Natural killer cell (primary cell): ENCODE measurements at regions not wholly inside any gene's neighbourhood (a gene's known extent, or its start where the extent isn't known, plus 50 kb on each side); places are given as distances from the start of the nearest gene placed in this dataset.

Source experiments
- ATAC-seq, 3 donors: fragments of 150-1000 bp in 2 of 3; fragments of 200-7000 bp in 1 of 3; cut with Tn5 transposase; 1 replicate in 1 of 3; 2 replicates in 2 of 3; pipeline ENCODE4 v1.10.0; 2021; ENCODE audit warnings: mild to moderate bottlenecking in 2 of 3, moderate library complexity in 2 of 3
- DNase-seq, 2 donors: peaks; one replicate each; pipeline versions ENCODE4 v3.0.0 to v3.0.0-alpha.2; 2013 to 2021; ENCODE audit warnings: mixed read lengths in 1 of 2
- H3K27ac ChIP-seq: one replicate; pipeline ENCODE4 v1.5.1; 2013; ENCODE audit warnings: mild to moderate bottlenecking, low read length
- H3K27me3 ChIP-seq: one replicate; pipeline ENCODE4 v1.6.1; 2013; ENCODE audit warnings: low read length; ENCODE audit not compliant: control insufficient read depth, insufficient read depth
- H3K36me3 ChIP-seq: one replicate; pipeline ENCODE4 v1.6.1; 2013; ENCODE audit warnings: low read length; ENCODE audit not compliant: control insufficient read depth, insufficient read depth
- H3K4me1 ChIP-seq: one replicate; pipeline ENCODE4 v1.6.1; 2013; ENCODE audit warnings: low read length; ENCODE audit not compliant: control insufficient read depth, insufficient read depth
- H3K4me3 ChIP-seq: one replicate; pipeline ENCODE4 v1.5.1; 2013; ENCODE audit warnings: low read length
- H3K9me3 ChIP-seq: one replicate; pipeline ENCODE4 v1.6.1; 2013; ENCODE audit warnings: low read length; ENCODE audit not compliant: control insufficient read depth, insufficient read depth
- H3K27ac Mint-ChIP-seq, 2 donors: one replicate each; pipeline ENCODE4 v1.8.0; 2022; ENCODE audit warnings: mild to moderate bottlenecking in 2 of 2, mixed read lengths in 2 of 2, moderate library complexity in 1 of 2
- H3K27me3 Mint-ChIP-seq, 2 donors: one replicate each; pipeline ENCODE4 v1.8.0; 2022; ENCODE audit warnings: low read depth in 2 of 2, mixed read lengths in 2 of 2
- H3K36me3 Mint-ChIP-seq: one replicate; pipeline ENCODE4 v1.8.0; 2022; ENCODE audit warnings: mixed read lengths
- H3K4me1 Mint-ChIP-seq, 2 donors: one replicate each; pipeline ENCODE4 v1.8.0; 2022; ENCODE audit warnings: mixed read lengths in 2 of 2
- H3K4me3 Mint-ChIP-seq: one replicate; pipeline ENCODE4 v1.8.0; 2022; ENCODE audit warnings: mild to moderate bottlenecking, moderate library complexity, mixed read lengths
- H3K9me3 Mint-ChIP-seq, 2 donors: one replicate each; pipeline ENCODE4 v1.8.0; 2022; ENCODE audit warnings: mixed read lengths in 2 of 2
- WGBS: methylation state at CpG from one replicate; pipeline ENCODE4 v1.1.7; 2013; ENCODE audit warnings: missing lambda C conversion rate; ENCODE audit not compliant: insufficient coverage; 5-methylcytosine and 5-hydroxymethylcytosine counted together
- intact Hi-C: fragments of 100-400 bp; cut with micrococcal nuclease; formaldehyde crosslinking; loops from one replicate; pipeline ENCODE4 v1.14.2; 2022
- TF ChIP-seq, protein P1 (sequence below): fragments of 200-600 bp; IDR thresholded peaks from one replicate; pipeline ENCODE4 v1.8.0; 2022; ENCODE audit warnings: antibody characterized with exemption

DNA sequence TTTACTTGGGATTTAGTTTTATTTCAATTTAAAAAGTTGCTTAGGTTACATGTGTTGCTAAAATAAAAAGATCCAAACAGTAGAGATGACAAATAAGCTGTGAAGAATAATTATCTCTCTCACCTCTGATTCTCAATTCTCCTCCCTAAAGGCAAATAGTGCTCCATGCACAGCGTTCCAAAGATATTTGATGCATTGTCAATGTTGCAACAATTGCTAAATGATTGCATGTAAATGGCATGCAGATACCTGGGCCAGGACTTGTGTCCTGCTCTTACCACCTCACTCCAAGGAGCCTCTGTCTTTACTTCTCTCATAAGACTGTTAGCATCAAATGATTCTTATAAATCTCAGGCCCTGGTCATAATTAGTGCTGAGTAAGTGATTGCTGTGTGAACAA lies 217.7 kb downstream of the SEC23IP start:
- DNase-seq (no peak), ATAC-seq (no peak)
- no peaks in the 10 kb centered on the region for H3K36me3 Mint-ChIP-seq
- whole genome bisulfite sequencing = 83% methylated on average over 1 of the region's 1 CpG
- no peak overlapping the region for H3K4me3 ChIP-seq
- H3K27me3 ChIP-seq = no peaks in the 10 kb centered on the region
- no peaks in the 10 kb centered on the region for H3K4me1 Mint-ChIP-seq
- H3K9me3 Mint-ChIP-seq = peaks cover 0 to 2% of the 10 kb centered on the region in 2 donors
- TF ChIP-seq, protein P1, sequence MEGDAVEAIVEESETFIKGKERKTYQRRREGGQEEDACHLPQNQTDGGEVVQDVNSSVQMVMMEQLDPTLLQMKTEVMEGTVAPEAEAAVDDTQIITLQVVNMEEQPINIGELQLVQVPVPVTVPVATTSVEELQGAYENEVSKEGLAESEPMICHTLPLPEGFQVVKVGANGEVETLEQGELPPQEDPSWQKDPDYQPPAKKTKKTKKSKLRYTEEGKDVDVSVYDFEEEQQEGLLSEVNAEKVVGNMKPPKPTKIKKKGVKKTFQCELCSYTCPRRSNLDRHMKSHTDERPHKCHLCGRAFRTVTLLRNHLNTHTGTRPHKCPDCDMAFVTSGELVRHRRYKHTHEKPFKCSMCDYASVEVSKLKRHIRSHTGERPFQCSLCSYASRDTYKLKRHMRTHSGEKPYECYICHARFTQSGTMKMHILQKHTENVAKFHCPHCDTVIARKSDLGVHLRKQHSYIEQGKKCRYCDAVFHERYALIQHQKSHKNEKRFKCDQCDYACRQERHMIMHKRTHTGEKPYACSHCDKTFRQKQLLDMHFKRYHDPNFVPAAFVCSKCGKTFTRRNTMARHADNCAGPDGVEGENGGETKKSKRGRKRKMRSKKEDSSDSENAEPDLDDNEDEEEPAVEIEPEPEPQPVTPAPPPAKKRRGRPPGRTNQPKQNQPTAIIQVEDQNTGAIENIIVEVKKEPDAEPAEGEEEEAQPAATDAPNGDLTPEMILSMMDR = no peak
- H3K9me3 ChIP-seq = no peaks in the 10 kb centered on the region
- no peak overlapping the region for H3K27ac ChIP-seq
- H3K27me3 Mint-ChIP-seq = peaks cover 11 to 28% of the 10 kb centered on the region in 2 donors
- H3K4me1 ChIP-seq = no peaks in the 10 kb centered on the region
- no peak overlapping the region for H3K27ac Mint-ChIP-seq
- H3K4me3 Mint-ChIP-seq = no peak overlapping the region
- intact Hi-C loops = no loop called here
- H3K36me3 ChIP-seq = no peaks in the 10 kb centered on the region

DNA sequence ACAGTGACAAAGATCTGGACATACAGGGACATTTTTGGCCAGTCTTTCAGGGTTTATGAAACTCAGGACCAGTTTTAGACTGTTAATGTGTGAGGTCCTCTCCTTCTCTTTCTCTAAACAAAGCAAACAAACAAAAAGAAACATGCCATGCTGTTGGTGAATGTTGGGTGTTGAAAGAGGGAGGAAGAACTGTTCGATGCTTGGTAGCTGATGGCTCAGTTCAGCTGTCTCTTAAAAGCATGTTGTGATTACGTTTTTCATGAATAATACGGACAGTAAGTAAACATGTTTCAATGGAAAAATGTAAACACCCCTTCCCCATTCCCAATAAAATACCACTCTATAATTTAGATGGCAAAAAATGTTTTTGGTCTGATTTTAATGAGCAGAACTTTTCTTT lies 219.1 kb downstream of the SEC23IP start:
- H3K4me1 Mint-ChIP-seq = no peaks in the 10 kb centered on the region
- no peaks in the 10 kb centered on the region for H3K9me3 ChIP-seq
- H3K27ac ChIP-seq = no peak overlapping the region
- no peaks in the 10 kb centered on the region for H3K36me3 Mint-ChIP-seq
- H3K4me3 ChIP-seq = no peak overlapping the region
- peaks cover 15 to 28% of the 10 kb centered on the region in 2 donors for H3K27me3 Mint-ChIP-seq
- DNase-seq (no peak), ATAC-seq (no peak)
- H3K27me3 ChIP-seq = no peaks in the 10 kb centered on the region
- WGBS = 60% methylated on average over 1 of the region's 3 CpGs
- H3K4me3 Mint-ChIP-seq = no peak overlapping the region
- TF ChIP-seq, protein P1 = no peak
- H3K4me1 ChIP-seq = no peaks in the 10 kb centered on the region
- no peaks in the 10 kb centered on the region for H3K36me3 ChIP-seq
- intact Hi-C loops = no loop called here
- no peak overlapping the region for H3K27ac Mint-ChIP-seq
- H3K9me3 Mint-ChIP-seq = peaks cover 0 to 2% of the 10 kb centered on the region in 2 donors

DNA sequence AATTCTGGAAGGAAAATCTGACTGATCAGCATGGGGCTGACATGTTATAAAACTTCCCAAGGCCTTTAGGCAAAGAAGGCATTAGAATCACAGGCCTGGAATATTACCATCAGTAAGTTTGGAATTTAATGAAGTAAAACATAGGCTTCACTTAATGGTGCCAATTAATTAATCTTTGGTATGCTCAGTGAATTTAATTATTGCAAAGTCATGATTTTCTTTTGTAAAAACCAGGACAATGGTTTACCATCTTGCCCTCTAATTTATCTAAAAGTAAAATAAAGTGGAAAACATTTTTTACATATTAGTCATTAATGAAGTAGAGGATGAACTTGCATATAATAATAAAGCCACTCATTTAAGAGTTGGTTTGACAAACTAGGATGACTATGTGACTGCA lies 220.3 kb downstream of the SEC23IP start:
- no peaks in the 10 kb centered on the region for H3K27me3 ChIP-seq
- H3K4me3 ChIP-seq = no peak overlapping the region
- H3K4me1 ChIP-seq = no peaks in the 10 kb centered on the region
- Mint-ChIP-seq H3K4me1 (no peaks in the 10 kb centered on the region), H3K36me3 (no peaks in the 10 kb centered on the region), H3K4me3 (no peak overlapping the region), H3K9me3 (peaks cover 0 to 2% of the 10 kb centered on the region in 2 donors), H3K27ac (no peak overlapping the region), H3K27me3 (peaks cover 15 to 30% of the 10 kb centered on the region in 2 donors)
- intact Hi-C loops = no loop called here
- ATAC-seq = no peak
- TF ChIP-seq, protein P1 = no peak
- H3K36me3 ChIP-seq = no peaks in the 10 kb centered on the region
- no peaks in the 10 kb centered on the region for H3K9me3 ChIP-seq
- H3K27ac ChIP-seq = no peak overlapping the region
- no peak for DNase-seq

DNA sequence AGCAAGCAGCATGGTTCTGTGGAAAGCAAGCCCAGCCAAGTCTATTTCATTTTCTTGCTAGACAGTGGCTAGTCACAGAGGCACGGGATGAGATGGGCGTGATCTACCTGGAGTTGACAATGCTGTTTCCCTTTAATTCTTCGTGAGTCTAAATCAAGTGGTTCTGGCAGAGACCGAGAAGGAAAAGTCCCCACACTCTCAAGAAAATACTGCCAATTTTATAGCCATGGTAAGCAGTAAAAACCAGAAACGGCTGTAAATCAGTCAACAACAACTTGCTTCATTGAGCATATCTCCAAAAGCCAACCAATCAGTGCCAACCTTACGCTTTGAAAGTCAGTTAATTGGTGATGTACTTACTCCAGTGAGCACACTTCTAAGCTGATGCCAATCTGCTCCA lies 223.4 kb downstream of the SEC23IP start:
- DNase-seq (no peak), ATAC-seq (no peak)
- no peak overlapping the region for H3K4me3 Mint-ChIP-seq
- Histone ChIP-seq H3K27ac (no peak overlapping the region), H3K9me3 (no peaks in the 10 kb centered on the region), H3K36me3 (no peaks in the 10 kb centered on the region), H3K4me3 (no peak overlapping the region), H3K27me3 (no peaks in the 10 kb centered on the region), H3K4me1 (no peaks in the 10 kb centered on the region)
- peaks cover 12 to 33% of the 10 kb centered on the region in 2 donors for H3K27me3 Mint-ChIP-seq
- no peaks in the 10 kb centered on the region for H3K36me3 Mint-ChIP-seq
- intact Hi-C loops = no loop called here
- no peak overlapping the region for H3K27ac Mint-ChIP-seq
- no peaks in the 10 kb centered on the region for H3K4me1 Mint-ChIP-seq
- H3K9me3 Mint-ChIP-seq = peaks cover 0 to 6% of the 10 kb centered on the region in 2 donors
- TF ChIP-seq, protein P1 = no peak
- WGBS = 63% methylated on average over 6 of the region's 6 CpGs
